Esophagus (tissue), 2 donors: ENCODE measurements at regions not wholly inside any gene's neighbourhood (a gene's known extent, or its start where the extent isn't known, plus 50 kb on each side); places are given as distances from the start of the nearest gene placed in this dataset.

ENCODE experiments used
- H3K27ac ChIP-seq, 2 donors: one replicate each; pipeline ENCODE4 v1.5.1; 2013; ENCODE audit warnings: low read depth in 2 of 2, mild to moderate bottlenecking in 2 of 2, inconsistent platforms in 1 of 2, low read length in 1 of 2, moderate library complexity in 1 of 2
- H3K27me3 ChIP-seq, 2 donors: one replicate each; pipeline ENCODE4 v1.6.1; 2013; ENCODE audit warnings: low read length in 2 of 2, control low read depth in 1 of 2, mild to moderate bottlenecking in 1 of 2; ENCODE audit not compliant: insufficient read depth in 2 of 2, control insufficient read depth in 1 of 2
- H3K36me3 ChIP-seq, 2 donors: one replicate each; pipeline ENCODE4 v1.6.1; 2013; ENCODE audit warnings: low read length in 1 of 2; ENCODE audit not compliant: control insufficient read depth in 2 of 2, insufficient read depth in 2 of 2
- H3K4me1 ChIP-seq, 2 donors: one replicate each; pipeline ENCODE4 v1.6.1; 2013; ENCODE audit warnings: low read length in 1 of 2; ENCODE audit not compliant: control insufficient read depth in 2 of 2, insufficient read depth in 2 of 2
- H3K4me3 ChIP-seq, 2 donors: one replicate each; pipeline ENCODE4 v1.5.1; 2013; ENCODE audit warnings: low read length in 2 of 2, mild to moderate bottlenecking in 2 of 2, low read depth in 1 of 2, moderate library complexity in 1 of 2
- H3K9me3 ChIP-seq, 2 donors: one replicate each; pipeline ENCODE4 v1.6.1; 2013; ENCODE audit warnings: mild to moderate bottlenecking in 2 of 2, low read depth in 1 of 2, low read length in 1 of 2, moderate library complexity in 1 of 2; ENCODE audit not compliant: control insufficient read depth in 2 of 2, insufficient read depth in 1 of 2
- WGBS, 2 donors: extraction: QIAGEN DNeasy Blood & Tissue Kit; methylation state at CpG; one replicate each; pipeline ENCODE4 v1.1.7; 2013; 5-methylcytosine and 5-hydroxymethylcytosine counted together
- donor health status: healthy with polysubstance abuse.
- donor health status: Bipolar disorder and iron deficiency.

DNA sequence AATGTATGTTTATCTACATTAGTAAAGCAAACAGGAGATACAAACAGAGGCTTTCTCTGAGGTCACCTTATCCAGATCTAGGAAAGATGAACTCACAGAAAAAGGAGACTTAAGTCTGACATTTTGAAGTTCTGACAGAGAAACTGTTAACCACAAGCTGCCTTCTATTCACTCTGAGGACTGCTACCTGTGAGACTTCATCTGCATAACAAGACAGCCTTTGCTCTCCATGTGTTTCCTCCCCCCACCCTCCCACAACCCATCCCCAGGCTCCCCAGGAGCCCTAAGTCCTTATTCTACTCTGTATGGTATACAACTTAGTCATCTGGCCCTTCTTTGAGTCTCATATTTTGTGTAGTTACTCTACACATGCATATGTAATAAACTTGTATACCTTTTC is 699.0 kb downstream of the FGF9 start:
- H3K9me3 ChIP-seq = peaks cover 3 to 5% of the 10 kb centered on the region in 2 donors
- H3K27me3 ChIP-seq = no peaks in the 10 kb centered on the region
- H3K27ac ChIP-seq = no peak overlapping the region
- H3K36me3 ChIP-seq = no peaks in the 10 kb centered on the region
- no peaks in the 10 kb centered on the region for H3K4me1 ChIP-seq
- H3K4me3 ChIP-seq = no peak overlapping the region

GRCh38 chr13:22372261-22372660 is 701.4 kb downstream of the FGF9 start:
- H3K4me1 ChIP-seq = no peaks in the 10 kb centered on the region
- H3K9me3 ChIP-seq = peaks cover 3 to 5% of the 10 kb centered on the region in 2 donors
- no peaks in the 10 kb centered on the region for H3K36me3 ChIP-seq
- no peak overlapping the region for H3K27ac ChIP-seq
- H3K27me3 ChIP-seq = no peaks in the 10 kb centered on the region
- no peak overlapping the region for H3K4me3 ChIP-seq
- WGBS, 2 donors = 95 to 99% methylated on average over 3 of the region's 3 CpGs

GRCh38 chr13:22375151-22375550 is 704.3 kb downstream of the FGF9 start:
- Histone ChIP-seq H3K4me3 (no peak overlapping the region), H3K36me3 (no peaks in the 10 kb centered on the region), H3K9me3 (peaks cover 3 to 5% of the 10 kb centered on the region in 2 donors), H3K27ac (no peak overlapping the region), H3K27me3 (no peaks in the 10 kb centered on the region), H3K4me1 (no peaks in the 10 kb centered on the region)
- 89% methylated on average over 2 of the region's 2 CpGs for WGBS, 2 donors

GRCh38 chr13:22387899-22388298 is 717.0 kb downstream of the FGF9 start:
- Histone ChIP-seq H3K27me3 (no peaks in the 10 kb centered on the region), H3K4me3 (no peak overlapping the region), H3K4me1 (no peaks in the 10 kb centered on the region), H3K9me3 (no peaks in the 10 kb centered on the region), H3K36me3 (no peaks in the 10 kb centered on the region), H3K27ac (no peak overlapping the region)
- WGBS, 2 donors = 53 to 63% methylated on average over 2 of the region's 2 CpGs

GRCh38 chr13:22399801-22400420 is 729.0 kb downstream of the FGF9 start:
- Histone ChIP-seq H3K4me3 (no peak overlapping the region), H3K27ac (no peak overlapping the region), H3K9me3 (no peaks in the 10 kb centered on the region), H3K27me3 (no peaks in the 10 kb centered on the region), H3K36me3 (no peaks in the 10 kb centered on the region), H3K4me1 (peaks cover 0 to 2% of the 10 kb centered on the region in 2 donors)
- WGBS, 2 donors = 77 to 84% methylated on average over 2 of the region's 2 CpGs

- no peak overlapping the region for H3K4me3 ChIP-seq
- H3K27ac ChIP-seq = no peak overlapping the region
- H3K9me3 ChIP-seq = no peaks in the 10 kb centered on the region
- no peaks in the 10 kb centered on the region for H3K27me3 ChIP-seq
- peaks cover 0 to 2% of the 10 kb centered on the region in 2 donors for H3K4me1 ChIP-seq
- H3K36me3 ChIP-seq = no peaks in the 10 kb centered on the region
- 89 to 95% methylated on average over 4 of the region's 4 CpGs for WGBS, 2 donors
Observed at GRCh38 chr13:22402682-22403081, 731.8 kb downstream of the FGF9 start.

DNA sequence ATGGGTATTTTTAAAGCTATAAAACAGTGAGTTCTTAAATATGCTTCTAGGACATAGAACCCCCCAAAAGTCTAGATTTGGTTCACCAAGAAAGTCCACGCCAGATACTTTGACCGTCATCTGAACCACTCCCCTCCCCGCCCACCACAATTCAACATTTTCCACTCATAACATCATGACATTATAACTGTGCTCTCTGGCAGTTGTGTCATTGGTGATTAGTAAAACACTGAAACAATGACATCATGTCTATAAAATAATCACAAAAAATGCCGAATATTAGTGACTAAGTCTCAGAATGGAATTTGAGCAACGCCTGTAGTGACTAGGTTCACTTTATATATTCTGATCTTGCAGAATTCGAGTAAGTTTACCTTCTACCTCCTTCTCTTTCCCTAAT is 732.3 kb downstream of the FGF9 start:
- Histone ChIP-seq H3K36me3 (no peaks in the 10 kb centered on the region), H3K4me3 (no peak overlapping the region), H3K27ac (no peak overlapping the region), H3K9me3 (no peaks in the 10 kb centered on the region), H3K27me3 (no peaks in the 10 kb centered on the region), H3K4me1 (peaks cover 0 to 2% of the 10 kb centered on the region in 2 donors)
- 83 to 88% methylated on average over 6 of the region's 6 CpGs for WGBS, 2 donors

DNA sequence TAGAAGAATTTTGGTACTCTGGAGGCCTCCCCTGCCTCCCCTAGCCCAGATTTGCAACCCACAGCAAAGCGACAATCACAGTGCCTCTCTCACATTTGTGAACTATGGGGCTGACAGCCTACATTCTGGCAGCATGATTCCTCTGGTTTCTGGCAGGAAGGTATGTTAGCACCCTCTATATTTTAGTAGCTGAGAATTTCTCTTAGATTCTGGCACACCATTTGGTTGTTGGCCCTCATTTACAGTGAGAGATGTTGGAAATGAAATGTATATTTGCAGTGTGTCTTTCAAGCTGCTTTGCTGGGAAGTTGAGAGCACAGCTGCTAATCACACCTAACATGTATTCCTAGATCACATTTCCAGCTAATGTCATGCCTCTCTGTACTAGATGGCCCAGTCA is 735.0 kb downstream of the FGF9 start:
- Histone ChIP-seq H3K27ac (no peak overlapping the region), H3K4me3 (no peak overlapping the region), H3K9me3 (no peaks in the 10 kb centered on the region), H3K4me1 (peaks cover 0 to 2% of the 10 kb centered on the region in 2 donors), H3K27me3 (no peaks in the 10 kb centered on the region), H3K36me3 (no peaks in the 10 kb centered on the region)
- WGBS, 2 donors = 79 to 88% methylated on average over 1 of the region's 1 CpG

GRCh38 chr13:22412452-22412851 is 741.6 kb downstream of the FGF9 start:
- 92 to 94% methylated on average over 1 of the region's 1 CpG for WGBS, 2 donors
- no peaks in the 10 kb centered on the region for H3K9me3 ChIP-seq
- H3K27me3 ChIP-seq = no peaks in the 10 kb centered on the region
- no peak overlapping the region for H3K4me3 ChIP-seq
- H3K36me3 ChIP-seq = no peaks in the 10 kb centered on the region
- H3K27ac ChIP-seq = no peak overlapping the region
- no peaks in the 10 kb centered on the region for H3K4me1 ChIP-seq

GRCh38 chr13:22422023-22422422 is 751.1 kb downstream of the FGF9 start:
- H3K4me1 ChIP-seq = no peaks in the 10 kb centered on the region

More at GRCh38 chr13:22422023-22422422, 751.1 kb downstream of the FGF9 start:
- H3K9me3 ChIP-seq = peaks cover 0 to 2% of the 10 kb centered on the region in 2 donors
- no peak overlapping the region for H3K4me3 ChIP-seq
- no peaks in the 10 kb centered on the region for H3K36me3 ChIP-seq
- no peaks in the 10 kb centered on the region for H3K27me3 ChIP-seq
- H3K27ac ChIP-seq = no peak overlapping the region
